GM23338 (cell line): ENCODE measurements at regions not wholly inside any gene's neighbourhood (a gene's known extent, or its start where the extent isn't known, plus 50 kb on each side); places are given as distances from the start of the nearest gene placed in this dataset.

ENCODE experiments used
- ATAC-seq: fragments of 200-7000 bp; cut with Tn5 transposase; 3 replicates; pipeline ENCODE4 v1.9.1; 2020
- DNase-seq: peaks from one replicate; pipeline ENCODE4 v3.0.0-alpha.2; 2015; ENCODE audit warnings: low spot score
- H2AFZ ChIP-seq: fragments of 200-600 bp; sonication (generic); 2 replicates; pipeline ENCODE4 v1.8.0; 2016; ENCODE audit warnings: antibody characterized with exemption, mild to moderate bottlenecking, moderate library complexity
- H3F3A ChIP-seq: fragments of 200-600 bp; sonication (generic); replicated peaks from 2 replicates; pipeline ENCODE4 v1.8.0; 2017; ENCODE audit warnings: antibody characterized with exemption, mixed run types, low read depth
- H3K27ac ChIP-seq: fragments of 200-600 bp; sonication (generic); 2 replicates; pipeline ENCODE4 v1.6.1; 2016; ENCODE audit warnings: low read depth
- H3K27me3 ChIP-seq: fragments of 200-600 bp; sonication (generic); 2 replicates; pipeline ENCODE4 v1.8.0; 2016; ENCODE audit warnings: mild to moderate bottlenecking, mixed run types, moderate library complexity; ENCODE audit not compliant: insufficient read depth
- H3K36me3 ChIP-seq: fragments of 200-600 bp; sonication (generic); 2 replicates; pipeline ENCODE4 v1.8.0; 2016; ENCODE audit warnings: mild to moderate bottlenecking; ENCODE audit not compliant: insufficient read depth
- H3K4me1 ChIP-seq: fragments of 200-600 bp; sonication (generic); 2 replicates; pipeline ENCODE4 v1.8.0; 2016; ENCODE audit warnings: mild to moderate bottlenecking, moderate library complexity; ENCODE audit not compliant: insufficient read depth
- H3K4me2 ChIP-seq: fragments of 200-600 bp; sonication (generic); 2 replicates; pipeline ENCODE4 v1.7.1; 2017; ENCODE audit warnings: mixed run types
- H3K4me3 ChIP-seq: fragments of 200-600 bp; sonication (generic); 2 replicates; pipeline ENCODE4 v1.6.1; 2016; ENCODE audit warnings: mixed run types
- H3K79me2 ChIP-seq: fragments of 200-600 bp; sonication (generic); replicated peaks from 2 replicates; pipeline ENCODE4 v1.8.0; 2017; ENCODE audit warnings: mild to moderate bottlenecking; ENCODE audit not compliant: insufficient read depth
- H3K9me2 ChIP-seq: fragments of 200-600 bp; sonication (generic); 2 replicates; pipeline ENCODE4 v1.8.0; 2017; ENCODE audit not compliant: insufficient read depth
- H4K20me1 ChIP-seq: fragments of 200-600 bp; sonication (generic); replicated peaks from 2 replicates; pipeline ENCODE4 v1.8.0; 2017; ENCODE audit warnings: mild to moderate bottlenecking; ENCODE audit not compliant: insufficient read depth
- H3K27ac Mint-ChIP-seq: 2 replicates; pipeline ENCODE4 v1.8.0; 2020; ENCODE audit warnings: inconsistent platforms, mild to moderate bottlenecking, moderate library complexity, mixed read lengths
- H3K27me3 Mint-ChIP-seq: 3 replicates; pipeline ENCODE4 v1.8.0; 2022; ENCODE audit warnings: low read depth, mild to moderate bottlenecking, moderate library complexity, mixed read lengths, inconsistent platforms; ENCODE audit not compliant: insufficient read depth, poor library complexity
- H3K36me3 Mint-ChIP-seq: 3 replicates; pipeline ENCODE4 v1.8.0; 2021; ENCODE audit warnings: low read depth, mild to moderate bottlenecking, inconsistent platforms, moderate library complexity, mixed read lengths
- H3K4me1 Mint-ChIP-seq: 3 replicates; pipeline ENCODE4 v1.8.0; 2020; ENCODE audit warnings: mild to moderate bottlenecking, inconsistent platforms, mixed read lengths
- H3K4me3 Mint-ChIP-seq: 3 replicates; pipeline ENCODE4 v1.8.0; 2021; ENCODE audit warnings: moderate library complexity, mild to moderate bottlenecking, inconsistent platforms, mixed read lengths
- H3K9me3 Mint-ChIP-seq: 3 replicates; pipeline ENCODE4 v1.8.0; 2020; ENCODE audit warnings: moderate library complexity, mild to moderate bottlenecking, inconsistent platforms, mixed read lengths
- CTCF ChIP-seq, 2 experiments: fragments of 200-600 bp in 1 of 2; sonication (generic) in 1 of 2; conservative IDR thresholded peaks; 2 replicates each; pipeline versions ENCODE4 v1.5.1 to v1.6.1; 2016 to 2017; ENCODE audit warnings: antibody characterized with exemption in 2 of 2, low read depth in 2 of 2, mild to moderate bottlenecking in 2 of 2, moderate library complexity in 1 of 2
- EZH2 ChIP-seq: fragments of 200-600 bp; sonication (generic); IDR thresholded peaks from one replicate; pipeline ENCODE4 v1.8.0; 2017; ENCODE audit warnings: antibody characterized with exemption, mild to moderate bottlenecking, low read depth; ENCODE audit not compliant: unreplicated experiment
- EZH2phosphoT487 ChIP-seq: fragments of 200-600 bp; sonication (generic); IDR thresholded peaks from one replicate; pipeline ENCODE4 v1.8.1; 2018; ENCODE audit warnings: antibody characterized with exemption; ENCODE audit not compliant: unreplicated experiment
- POLR2AphosphoS5 ChIP-seq: IDR thresholded peaks from 2 replicates; pipeline ENCODE4 v1.6.1; 2016; ENCODE audit warnings: antibody characterized with exemption, low read depth
- STAT1 ChIP-seq: IDR thresholded peaks from one replicate; pipeline ENCODE4 v1.6.1; 2016; ENCODE audit warnings: antibody characterized with exemption; ENCODE audit not compliant: unreplicated experiment
- ZNF114 ChIP-seq: fragments of 250-450 bp; sonication (Bioruptor Pico); IDR thresholded peaks from 2 replicates; pipeline ENCODE4 v1.5.0; 2020; ENCODE audit warnings: mild to moderate bottlenecking, moderate library complexity
- ZNF331 ChIP-seq: fragments of 250-450 bp; sonication (Bioruptor Pico); IDR thresholded peaks from 2 replicates; pipeline ENCODE4 v1.5.0; 2020; ENCODE audit warnings: low read depth, mild to moderate bottlenecking, moderate library complexity
- ZNF462 ChIP-seq: fragments of 250-450 bp; sonication (Bioruptor Pico); IDR thresholded peaks from 2 replicates; pipeline ENCODE4 v1.5.0; 2020; ENCODE audit warnings: mild to moderate bottlenecking, moderate library complexity
- TF ChIP-seq, protein P1 (sequence below): IDR thresholded peaks from one replicate; pipeline ENCODE4 v1.6.1; 2018; ENCODE audit warnings: antibody characterized with exemption; ENCODE audit not compliant: unreplicated experiment

GRCh38 chr10:4522296-4523000 is 303.6 kb upstream of the AKR1E2 start:
- no peak overlapping the region for H2AFZ ChIP-seq
- no peaks in the 10 kb centered on the region for H3K79me2 ChIP-seq
- H3K9me3 Mint-ChIP-seq = no peaks in the 10 kb centered on the region
- H4K20me1 ChIP-seq = no peaks in the 10 kb centered on the region
- TF ChIP-seq ZNF114 (CRISPR knock-in tag) (no peak), CTCF (conservative IDR thresholded peaks at IDR 0.05; ENCODE audit: low read depth in 2 of 2) (no peak), POLR2AphosphoS5 (no peak)
- no peaks in the 10 kb centered on the region for H3K4me1 Mint-ChIP-seq
- H3K36me3 Mint-ChIP-seq = no peaks in the 10 kb centered on the region
- no peak for ATAC-seq
- no peaks in the 10 kb centered on the region for H3K27me3 ChIP-seq
- no peaks in the 10 kb centered on the region for H3K9me2 ChIP-seq
- no peak overlapping the region for H3K4me3 ChIP-seq
- H3K27me3 Mint-ChIP-seq = no peaks in the 10 kb centered on the region
- H3K4me1 ChIP-seq = no peaks in the 10 kb centered on the region
- H3K27ac ChIP-seq = no peak overlapping the region
- no peak for DNase-seq
- H3K4me2 ChIP-seq = no peak overlapping the region
- H3K4me3 Mint-ChIP-seq = no peak overlapping the region
- H3F3A ChIP-seq = no peaks in the 10 kb centered on the region
- H3K36me3 ChIP-seq = no peaks in the 10 kb centered on the region
- H3K27ac Mint-ChIP-seq = no peak overlapping the region

DNA sequence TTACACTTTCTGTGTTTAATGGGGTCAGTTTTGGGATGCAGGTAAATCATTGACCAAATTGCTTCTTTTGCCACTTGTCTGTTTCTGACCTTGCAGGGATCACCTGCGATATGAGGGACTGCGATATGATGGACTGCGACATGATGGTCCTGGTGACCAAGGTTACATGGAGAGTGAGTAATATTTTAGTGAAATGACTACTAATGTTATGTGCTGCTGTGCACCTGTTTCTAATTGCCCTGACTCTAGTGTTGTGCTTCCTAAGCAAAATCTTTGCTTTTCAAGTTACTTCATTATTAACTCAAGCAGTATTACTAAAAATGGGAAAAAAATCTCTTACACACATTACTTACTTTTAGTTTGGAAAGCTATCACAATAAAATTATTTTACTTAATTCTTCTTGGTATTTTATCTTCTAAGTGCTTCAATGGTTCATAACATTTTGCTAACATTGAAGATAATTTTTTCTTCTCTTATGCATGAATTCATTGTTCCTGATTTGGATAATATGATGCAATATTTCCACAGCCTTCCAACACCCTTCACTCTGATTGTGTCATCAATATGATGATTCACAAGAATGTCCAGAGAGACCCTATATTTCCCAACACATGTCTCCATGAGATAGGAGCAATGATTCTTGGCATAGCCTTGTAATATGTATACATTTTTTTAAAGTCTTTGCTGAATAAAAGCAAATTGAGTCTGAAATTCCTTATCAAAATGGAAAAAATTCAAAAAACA is 306.2 kb upstream of the AKR1E2 start:
- Histone ChIP-seq H3K36me3 (no peaks in the 10 kb centered on the region), H3F3A (no peaks in the 10 kb centered on the region), H3K27ac (no peak overlapping the region), H3K9me2 (no peaks in the 10 kb centered on the region), H2AFZ (no peak overlapping the region), H3K79me2 (no peaks in the 10 kb centered on the region), H3K4me3 (no peak overlapping the region), H4K20me1 (no peaks in the 10 kb centered on the region), H3K27me3 (no peaks in the 10 kb centered on the region), H3K4me1 (no peaks in the 10 kb centered on the region), H3K4me2 (no peak overlapping the region)
- Mint-ChIP-seq H3K4me3 (no peak overlapping the region), H3K27me3 (no peaks in the 10 kb centered on the region), H3K27ac (no peak overlapping the region), H3K9me3 (no peaks in the 10 kb centered on the region), H3K36me3 (no peaks in the 10 kb centered on the region), H3K4me1 (no peaks in the 10 kb centered on the region)
- DNase-seq (no peak), ATAC-seq (no peak)
- TF ChIP-seq ZNF462 (CRISPR knock-in tag) = no peak
- TF ChIP-seq ZNF331 = no peak
- no peak for TF ChIP-seq EZH2
- TF ChIP-seq, protein P1, sequence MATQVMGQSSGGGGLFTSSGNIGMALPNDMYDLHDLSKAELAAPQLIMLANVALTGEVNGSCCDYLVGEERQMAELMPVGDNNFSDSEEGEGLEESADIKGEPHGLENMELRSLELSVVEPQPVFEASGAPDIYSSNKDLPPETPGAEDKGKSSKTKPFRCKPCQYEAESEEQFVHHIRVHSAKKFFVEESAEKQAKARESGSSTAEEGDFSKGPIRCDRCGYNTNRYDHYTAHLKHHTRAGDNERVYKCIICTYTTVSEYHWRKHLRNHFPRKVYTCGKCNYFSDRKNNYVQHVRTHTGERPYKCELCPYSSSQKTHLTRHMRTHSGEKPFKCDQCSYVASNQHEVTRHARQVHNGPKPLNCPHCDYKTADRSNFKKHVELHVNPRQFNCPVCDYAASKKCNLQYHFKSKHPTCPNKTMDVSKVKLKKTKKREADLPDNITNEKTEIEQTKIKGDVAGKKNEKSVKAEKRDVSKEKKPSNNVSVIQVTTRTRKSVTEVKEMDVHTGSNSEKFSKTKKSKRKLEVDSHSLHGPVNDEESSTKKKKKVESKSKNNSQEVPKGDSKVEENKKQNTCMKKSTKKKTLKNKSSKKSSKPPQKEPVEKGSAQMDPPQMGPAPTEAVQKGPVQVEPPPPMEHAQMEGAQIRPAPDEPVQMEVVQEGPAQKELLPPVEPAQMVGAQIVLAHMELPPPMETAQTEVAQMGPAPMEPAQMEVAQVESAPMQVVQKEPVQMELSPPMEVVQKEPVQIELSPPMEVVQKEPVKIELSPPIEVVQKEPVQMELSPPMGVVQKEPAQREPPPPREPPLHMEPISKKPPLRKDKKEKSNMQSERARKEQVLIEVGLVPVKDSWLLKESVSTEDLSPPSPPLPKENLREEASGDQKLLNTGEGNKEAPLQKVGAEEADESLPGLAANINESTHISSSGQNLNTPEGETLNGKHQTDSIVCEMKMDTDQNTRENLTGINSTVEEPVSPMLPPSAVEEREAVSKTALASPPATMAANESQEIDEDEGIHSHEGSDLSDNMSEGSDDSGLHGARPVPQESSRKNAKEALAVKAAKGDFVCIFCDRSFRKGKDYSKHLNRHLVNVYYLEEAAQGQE = no peak
- TF ChIP-seq EZH2phosphoT487 = no peak
- no peak for TF ChIP-seq STAT1
